GM12878 (cell line): ENCODE measurements at regions not wholly inside any gene's neighbourhood (a gene's known extent, or its start where the extent isn't known, plus 50 kb on each side); places are given as distances from the start of the nearest gene placed in this dataset.

Experiments
- CBX5 ChIP-seq: sonication (generic); IDR thresholded peaks from 2 replicates; pipeline ENCODE4 v1.6.1; 2016; ENCODE audit warnings: low read depth, moderate library complexity, mild to moderate bottlenecking, inconsistent platforms
- TF ChIP-seq, protein P1 (sequence below): fragments of 450-650 bp; formaldehyde crosslinking; IDR thresholded peaks from 2 replicates; pipeline ENCODE4 v1.5.0; 2022; ENCODE audit warnings: mild to moderate bottlenecking, missing genetic modification characterization
- TF ChIP-seq, protein P2 (sequence below): IDR thresholded peaks from 2 replicates; pipeline ENCODE4 v1.6.1; 2012; ENCODE audit warnings: mild to moderate bottlenecking, low read depth, low read length
- TF ChIP-seq, protein P3 (sequence below): fragments of 450-650 bp; IDR thresholded peaks from 2 replicates; pipeline ENCODE4 v1.6.1; 2017; ENCODE audit warnings: low read depth, mild to moderate bottlenecking, moderate library complexity

DNA sequence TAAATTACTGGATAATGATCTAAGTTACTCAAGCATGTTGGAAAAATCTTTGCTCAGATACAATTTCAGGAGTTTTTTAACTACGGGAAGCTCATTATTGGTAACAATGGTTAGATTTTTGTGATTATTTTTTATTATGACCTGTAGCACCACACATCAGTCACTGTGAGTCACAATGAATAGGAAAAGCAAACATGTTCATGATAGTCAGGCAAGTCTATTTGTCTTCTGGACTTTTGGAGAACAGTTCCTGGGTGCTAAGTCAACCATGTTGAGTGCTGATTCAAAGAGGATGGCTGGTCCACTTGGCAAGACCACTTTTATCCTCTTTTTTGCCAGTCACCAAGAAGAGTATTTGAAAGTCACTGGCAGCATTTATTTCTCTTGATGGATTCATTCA is 403.2 kb downstream of the KIF4B start (continued):
- TF ChIP-seq, protein P1, sequence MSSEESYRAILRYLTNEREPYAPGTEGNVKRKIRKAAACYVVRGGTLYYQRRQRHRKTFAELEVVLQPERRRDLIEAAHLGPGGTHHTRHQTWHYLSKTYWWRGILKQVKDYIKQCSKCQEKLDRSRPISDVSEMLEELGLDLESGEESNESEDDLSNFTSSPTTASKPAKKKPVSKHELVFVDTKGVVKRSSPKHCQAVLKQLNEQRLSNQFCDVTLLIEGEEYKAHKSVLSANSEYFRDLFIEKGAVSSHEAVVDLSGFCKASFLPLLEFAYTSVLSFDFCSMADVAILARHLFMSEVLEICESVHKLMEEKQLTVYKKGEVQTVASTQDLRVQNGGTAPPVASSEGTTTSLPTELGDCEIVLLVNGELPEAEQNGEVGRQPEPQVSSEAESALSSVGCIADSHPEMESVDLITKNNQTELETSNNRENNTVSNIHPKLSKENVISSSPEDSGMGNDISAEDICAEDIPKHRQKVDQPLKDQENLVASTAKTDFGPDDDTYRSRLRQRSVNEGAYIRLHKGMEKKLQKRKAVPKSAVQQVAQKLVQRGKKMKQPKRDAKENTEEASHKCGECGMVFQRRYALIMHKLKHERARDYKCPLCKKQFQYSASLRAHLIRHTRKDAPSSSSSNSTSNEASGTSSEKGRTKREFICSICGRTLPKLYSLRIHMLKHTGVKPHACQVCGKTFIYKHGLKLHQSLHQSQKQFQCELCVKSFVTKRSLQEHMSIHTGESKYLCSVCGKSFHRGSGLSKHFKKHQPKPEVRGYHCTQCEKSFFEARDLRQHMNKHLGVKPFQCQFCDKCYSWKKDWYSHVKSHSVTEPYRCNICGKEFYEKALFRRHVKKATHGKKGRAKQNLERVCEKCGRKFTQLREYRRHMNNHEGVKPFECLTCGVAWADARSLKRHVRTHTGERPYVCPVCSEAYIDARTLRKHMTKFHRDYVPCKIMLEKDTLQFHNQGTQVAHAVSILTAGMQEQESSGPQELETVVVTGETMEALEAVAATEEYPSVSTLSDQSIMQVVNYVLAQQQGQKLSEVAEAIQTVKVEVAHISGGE (CRISPR knock-in tag) = no peak
- TF ChIP-seq, protein P2, sequence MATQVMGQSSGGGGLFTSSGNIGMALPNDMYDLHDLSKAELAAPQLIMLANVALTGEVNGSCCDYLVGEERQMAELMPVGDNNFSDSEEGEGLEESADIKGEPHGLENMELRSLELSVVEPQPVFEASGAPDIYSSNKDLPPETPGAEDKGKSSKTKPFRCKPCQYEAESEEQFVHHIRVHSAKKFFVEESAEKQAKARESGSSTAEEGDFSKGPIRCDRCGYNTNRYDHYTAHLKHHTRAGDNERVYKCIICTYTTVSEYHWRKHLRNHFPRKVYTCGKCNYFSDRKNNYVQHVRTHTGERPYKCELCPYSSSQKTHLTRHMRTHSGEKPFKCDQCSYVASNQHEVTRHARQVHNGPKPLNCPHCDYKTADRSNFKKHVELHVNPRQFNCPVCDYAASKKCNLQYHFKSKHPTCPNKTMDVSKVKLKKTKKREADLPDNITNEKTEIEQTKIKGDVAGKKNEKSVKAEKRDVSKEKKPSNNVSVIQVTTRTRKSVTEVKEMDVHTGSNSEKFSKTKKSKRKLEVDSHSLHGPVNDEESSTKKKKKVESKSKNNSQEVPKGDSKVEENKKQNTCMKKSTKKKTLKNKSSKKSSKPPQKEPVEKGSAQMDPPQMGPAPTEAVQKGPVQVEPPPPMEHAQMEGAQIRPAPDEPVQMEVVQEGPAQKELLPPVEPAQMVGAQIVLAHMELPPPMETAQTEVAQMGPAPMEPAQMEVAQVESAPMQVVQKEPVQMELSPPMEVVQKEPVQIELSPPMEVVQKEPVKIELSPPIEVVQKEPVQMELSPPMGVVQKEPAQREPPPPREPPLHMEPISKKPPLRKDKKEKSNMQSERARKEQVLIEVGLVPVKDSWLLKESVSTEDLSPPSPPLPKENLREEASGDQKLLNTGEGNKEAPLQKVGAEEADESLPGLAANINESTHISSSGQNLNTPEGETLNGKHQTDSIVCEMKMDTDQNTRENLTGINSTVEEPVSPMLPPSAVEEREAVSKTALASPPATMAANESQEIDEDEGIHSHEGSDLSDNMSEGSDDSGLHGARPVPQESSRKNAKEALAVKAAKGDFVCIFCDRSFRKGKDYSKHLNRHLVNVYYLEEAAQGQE = no peak
- TF ChIP-seq CBX5 = no peak
- TF ChIP-seq, protein P3, sequence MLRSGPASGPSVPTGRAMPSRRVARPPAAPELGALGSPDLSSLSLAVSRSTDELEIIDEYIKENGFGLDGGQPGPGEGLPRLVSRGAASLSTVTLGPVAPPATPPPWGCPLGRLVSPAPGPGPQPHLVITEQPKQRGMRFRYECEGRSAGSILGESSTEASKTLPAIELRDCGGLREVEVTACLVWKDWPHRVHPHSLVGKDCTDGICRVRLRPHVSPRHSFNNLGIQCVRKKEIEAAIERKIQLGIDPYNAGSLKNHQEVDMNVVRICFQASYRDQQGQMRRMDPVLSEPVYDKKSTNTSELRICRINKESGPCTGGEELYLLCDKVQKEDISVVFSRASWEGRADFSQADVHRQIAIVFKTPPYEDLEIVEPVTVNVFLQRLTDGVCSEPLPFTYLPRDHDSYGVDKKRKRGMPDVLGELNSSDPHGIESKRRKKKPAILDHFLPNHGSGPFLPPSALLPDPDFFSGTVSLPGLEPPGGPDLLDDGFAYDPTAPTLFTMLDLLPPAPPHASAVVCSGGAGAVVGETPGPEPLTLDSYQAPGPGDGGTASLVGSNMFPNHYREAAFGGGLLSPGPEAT = no peak
